ENCODE measurements at regions not wholly inside any gene's neighbourhood (a gene's known extent, or its start where the extent isn't known, plus 50 kb on each side); places are given as distances from the start of the nearest gene placed in this dataset.

DNA sequence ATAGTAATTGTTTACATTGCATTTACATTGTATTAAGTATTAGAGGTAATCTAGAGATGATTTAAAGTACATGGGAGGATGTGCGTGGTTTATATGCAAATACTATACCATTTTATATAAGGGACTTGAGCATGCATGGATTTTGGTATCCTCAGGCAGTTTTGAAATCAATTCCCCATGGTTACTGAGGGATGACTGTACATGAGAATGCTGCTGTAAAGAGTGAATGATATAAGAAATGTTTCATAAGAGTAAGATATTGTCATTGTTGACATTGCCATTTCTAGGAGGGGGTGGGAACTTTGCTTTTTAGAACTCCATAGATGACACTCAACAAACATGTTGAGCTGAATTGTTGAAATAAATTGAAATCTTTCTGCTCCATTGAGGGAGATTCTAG is 185.0 kb downstream of the SEMA6A start:
- no peak for TF ChIP-seq EZH2phosphoT487 (IDR thresholded peaks at IDR 0.05; ENCODE audit: low read depth, severe bottlenecking, unreplicated experiment)
- TF ChIP-seq, protein P1, sequence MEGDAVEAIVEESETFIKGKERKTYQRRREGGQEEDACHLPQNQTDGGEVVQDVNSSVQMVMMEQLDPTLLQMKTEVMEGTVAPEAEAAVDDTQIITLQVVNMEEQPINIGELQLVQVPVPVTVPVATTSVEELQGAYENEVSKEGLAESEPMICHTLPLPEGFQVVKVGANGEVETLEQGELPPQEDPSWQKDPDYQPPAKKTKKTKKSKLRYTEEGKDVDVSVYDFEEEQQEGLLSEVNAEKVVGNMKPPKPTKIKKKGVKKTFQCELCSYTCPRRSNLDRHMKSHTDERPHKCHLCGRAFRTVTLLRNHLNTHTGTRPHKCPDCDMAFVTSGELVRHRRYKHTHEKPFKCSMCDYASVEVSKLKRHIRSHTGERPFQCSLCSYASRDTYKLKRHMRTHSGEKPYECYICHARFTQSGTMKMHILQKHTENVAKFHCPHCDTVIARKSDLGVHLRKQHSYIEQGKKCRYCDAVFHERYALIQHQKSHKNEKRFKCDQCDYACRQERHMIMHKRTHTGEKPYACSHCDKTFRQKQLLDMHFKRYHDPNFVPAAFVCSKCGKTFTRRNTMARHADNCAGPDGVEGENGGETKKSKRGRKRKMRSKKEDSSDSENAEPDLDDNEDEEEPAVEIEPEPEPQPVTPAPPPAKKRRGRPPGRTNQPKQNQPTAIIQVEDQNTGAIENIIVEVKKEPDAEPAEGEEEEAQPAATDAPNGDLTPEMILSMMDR (IDR thresholded peaks at IDR 0.05; ENCODE audit: poor library complexity) = no peak
- TF ChIP-seq EZH2 (IDR thresholded peaks at IDR 0.05; ENCODE audit: borderline replicate concordance) = no peak
- H3K4me2 ChIP-seq = no peak overlapping the region
- no peaks in the 10 kb centered on the region for H3K27me3 ChIP-seq
- H3K9me2 ChIP-seq (replicated peaks; ENCODE audit: insufficient read depth) = no peaks in the 10 kb centered on the region
- no peaks in the 10 kb centered on the region for H4K20me1 ChIP-seq (ENCODE audit: insufficient read depth, poor library complexity, severe bottlenecking)
- H3K36me3 ChIP-seq (replicated peaks; ENCODE audit: insufficient read depth, low read depth) = no peaks in the 10 kb centered on the region
- H2AFZ ChIP-seq = no peak overlapping the region
- H3K4me3 ChIP-seq = no peak overlapping the region
- no peaks in the 10 kb centered on the region for H3K9me3 ChIP-seq (ENCODE audit: low read depth)
- WGBS (ENCODE audit: low lambda C conversion rate, missing lambda C conversion rate) = 96% methylated on average over 1 of the region's 1 CpG
- H3K27ac ChIP-seq = no peak overlapping the region
- DNase-seq (ENCODE audit: low spot score) = no peak
- H3K4me1 ChIP-seq (ENCODE audit: insufficient read depth) = no peaks in the 10 kb centered on the region
- no peaks in the 10 kb centered on the region for H3K79me2 ChIP-seq

DNA sequence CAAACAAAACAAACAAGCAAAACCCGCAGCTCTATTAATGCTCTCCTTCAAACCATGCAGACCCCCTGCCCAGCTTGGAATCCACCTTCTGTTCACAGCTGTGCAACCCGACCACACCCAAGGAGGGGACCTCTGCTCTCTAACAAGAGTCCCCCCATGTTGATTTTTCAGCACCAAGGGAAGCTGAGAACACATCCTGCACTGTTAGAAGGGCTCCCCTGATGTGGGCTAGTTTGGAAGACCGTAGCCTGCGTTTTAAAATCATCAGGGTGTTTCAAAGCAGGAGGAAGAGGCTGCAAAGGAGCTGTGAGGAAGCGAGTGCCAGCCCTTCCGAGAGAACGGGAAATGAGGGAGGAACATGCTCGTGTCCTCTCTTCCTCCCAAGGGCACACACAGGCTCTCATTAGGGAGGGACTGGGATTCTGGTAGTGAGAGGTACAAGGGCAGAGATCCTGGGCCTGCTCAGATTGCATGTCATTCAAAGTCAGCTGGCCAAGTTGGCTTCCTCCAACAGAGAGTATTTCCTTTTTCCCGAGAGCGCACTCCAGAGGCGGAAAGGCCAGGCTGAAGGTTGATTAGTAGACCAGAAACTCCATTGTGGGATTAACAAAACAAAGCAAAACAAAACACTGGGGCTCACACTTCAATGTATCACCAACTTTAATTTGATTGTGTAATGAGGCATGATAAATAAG is 185.9 kb downstream of the SEMA6A start:
- no peak overlapping the region for H3K27ac ChIP-seq
- H3K79me2 ChIP-seq = no peaks in the 10 kb centered on the region
- H3K4me3 ChIP-seq = no peak overlapping the region
- no peak for TF ChIP-seq EZH2phosphoT487 (IDR thresholded peaks at IDR 0.05; ENCODE audit: low read depth, severe bottlenecking, unreplicated experiment)
- TF ChIP-seq, protein P1 (IDR thresholded peaks at IDR 0.05; ENCODE audit: poor library complexity) = no peak
- TF ChIP-seq EZH2 (IDR thresholded peaks at IDR 0.05; ENCODE audit: borderline replicate concordance) = no peak
- no peaks in the 10 kb centered on the region for H3K4me1 ChIP-seq (ENCODE audit: insufficient read depth)
- no peaks in the 10 kb centered on the region for H3K27me3 ChIP-seq
- no peaks in the 10 kb centered on the region for H3K9me3 ChIP-seq (ENCODE audit: low read depth)
- no peak overlapping the region for H3K4me2 ChIP-seq
- H4K20me1 ChIP-seq (ENCODE audit: insufficient read depth, poor library complexity, severe bottlenecking) = no peaks in the 10 kb centered on the region
- no peaks in the 10 kb centered on the region for H3K9me2 ChIP-seq (replicated peaks; ENCODE audit: insufficient read depth)
- no peaks in the 10 kb centered on the region for H3K36me3 ChIP-seq (replicated peaks; ENCODE audit: insufficient read depth, low read depth)
- WGBS (ENCODE audit: low lambda C conversion rate, missing lambda C conversion rate) = 91% methylated on average over 11 of the region's 11 CpGs
- DNase-seq (ENCODE audit: low spot score) = no peak
- H2AFZ ChIP-seq = no peak overlapping the region

DNA sequence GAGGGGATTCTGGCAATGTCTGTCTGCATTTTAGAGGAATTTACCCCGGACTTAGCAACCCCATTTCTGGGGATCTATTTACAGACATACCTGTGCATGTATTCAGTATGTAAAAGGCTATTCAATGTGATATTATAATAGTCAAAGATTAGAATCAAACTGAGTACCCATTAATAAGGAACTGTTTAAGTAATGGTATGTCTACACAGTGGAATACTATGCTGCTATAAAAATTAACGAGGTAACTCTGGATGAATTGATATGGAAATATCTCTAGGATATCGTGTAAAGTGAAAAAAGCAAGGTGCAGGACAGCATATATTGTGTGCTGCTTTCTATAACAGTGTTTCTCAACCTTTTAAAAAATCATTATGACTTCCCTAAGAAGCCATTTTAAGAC is 186.9 kb downstream of the SEMA6A start:
- no peak overlapping the region for H2AFZ ChIP-seq
- no peaks in the 10 kb centered on the region for H4K20me1 ChIP-seq (ENCODE audit: insufficient read depth, poor library complexity, severe bottlenecking)
- TF ChIP-seq EZH2 (IDR thresholded peaks at IDR 0.05; ENCODE audit: borderline replicate concordance) = no peak
- no peak for TF ChIP-seq EZH2phosphoT487 (IDR thresholded peaks at IDR 0.05; ENCODE audit: low read depth, severe bottlenecking, unreplicated experiment)
- TF ChIP-seq, protein P1 (IDR thresholded peaks at IDR 0.05; ENCODE audit: poor library complexity) = no peak
- H3K4me1 ChIP-seq (ENCODE audit: insufficient read depth) = no peaks in the 10 kb centered on the region
- H3K27me3 ChIP-seq = no peaks in the 10 kb centered on the region
- H3K4me2 ChIP-seq = no peak overlapping the region
- no peaks in the 10 kb centered on the region for H3K36me3 ChIP-seq (replicated peaks; ENCODE audit: insufficient read depth, low read depth)
- 97% methylated on average over 3 of the region's 3 CpGs for WGBS (ENCODE audit: low lambda C conversion rate, missing lambda C conversion rate)
- H3K27ac ChIP-seq = no peak overlapping the region
- no peaks in the 10 kb centered on the region for H3K9me2 ChIP-seq (replicated peaks; ENCODE audit: insufficient read depth)
- DNase-seq (ENCODE audit: low spot score) = no peak
- no peaks in the 10 kb centered on the region for H3K79me2 ChIP-seq
- no peaks in the 10 kb centered on the region for H3K9me3 ChIP-seq (ENCODE audit: low read depth)
- H3K4me3 ChIP-seq = no peak overlapping the region
